DND-41 (cell line): ENCODE measurements at regions not wholly inside any gene's neighbourhood (a gene's known extent, or its start where the extent isn't known, plus 50 kb on each side); places are given as distances from the start of the nearest gene placed in this dataset.

Source experiments
- ATAC-seq: fragments of 200-7000 bp; cut with Tn5 transposase; 3 replicates; pipeline ENCODE4 v1.9.1; 2021; ENCODE audit warnings: low read depth; ENCODE audit not compliant: insufficient read depth
- DNase-seq: peaks from one replicate; pipeline ENCODE4 v3.0.0-alpha.2; 2020
- H2AFZ ChIP-seq: 2 replicates; pipeline ENCODE4 v1.6.0; 2012; ENCODE audit warnings: low read depth, low read length
- H3K27ac ChIP-seq: 2 replicates; pipeline ENCODE4 v1.5.1; 2012; ENCODE audit warnings: low read length, inconsistent platforms
- H3K27me3 ChIP-seq: fragments of 200-600 bp; sonication (generic); 2 replicates; pipeline ENCODE4 v1.6.0; 2012; ENCODE audit warnings: low read length, mild to moderate bottlenecking, inconsistent platforms; ENCODE audit not compliant: insufficient read depth, poor library complexity
- H3K36me3 ChIP-seq: 2 replicates; pipeline ENCODE4 v1.5.1; 2012; ENCODE audit warnings: low read length, inconsistent platforms; ENCODE audit not compliant: insufficient read depth
- H3K4me1 ChIP-seq: 2 replicates; pipeline ENCODE4 v1.5.1; 2012; ENCODE audit warnings: mild to moderate bottlenecking, low read length; ENCODE audit not compliant: insufficient read depth
- H3K4me2 ChIP-seq: 2 replicates; pipeline ENCODE4 v1.6.0; 2012; ENCODE audit warnings: mild to moderate bottlenecking, moderate library complexity, low read length, inconsistent platforms; ENCODE audit not compliant: insufficient read depth
- H3K4me3 ChIP-seq, 2 experiments: fragments of 200-600 bp in 1 of 2; shearing (Covaris generic) in 1 of 2; 2 replicates each; pipeline ENCODE4 v1.5.1; 2012 to 2016; ENCODE audit warnings: inconsistent platforms in 2 of 2, low read length in 2 of 2, mild to moderate bottlenecking in 2 of 2, low read depth in 1 of 2, moderate library complexity in 1 of 2
- H3K79me2 ChIP-seq: 2 replicates; pipeline ENCODE4 v1.6.0; 2012; ENCODE audit warnings: low read length, inconsistent platforms; ENCODE audit not compliant: insufficient read depth
- H3K9ac ChIP-seq: 2 replicates; pipeline ENCODE4 v1.6.0; 2012; ENCODE audit warnings: low read depth, mild to moderate bottlenecking, inconsistent platforms, low read length, moderate library complexity
- H3K9me3 ChIP-seq: 2 replicates; pipeline ENCODE4 v1.5.1; 2012; ENCODE audit warnings: low read length, moderate library complexity, mild to moderate bottlenecking, inconsistent platforms; ENCODE audit not compliant: insufficient read depth, severe bottlenecking
- H4K20me1 ChIP-seq: 2 replicates; pipeline ENCODE4 v1.6.0; 2012; ENCODE audit warnings: low read length; ENCODE audit not compliant: insufficient read depth
- CTCF ChIP-seq: IDR thresholded peaks from 2 replicates; pipeline ENCODE4 v1.5.1; 2012; ENCODE audit warnings: borderline replicate concordance, low read length, moderate library complexity, mild to moderate bottlenecking; ENCODE audit not compliant: poor library complexity, severe bottlenecking; ENCODE audit errors: extremely low read depth
- EZH2 ChIP-seq: IDR thresholded peaks from 3 replicates; pipeline ENCODE4 v1.6.1; 2012; ENCODE audit warnings: borderline replicate concordance, low read depth, mild to moderate bottlenecking, moderate library complexity, low read length, inconsistent platforms; ENCODE audit not compliant: severe bottlenecking

DNA sequence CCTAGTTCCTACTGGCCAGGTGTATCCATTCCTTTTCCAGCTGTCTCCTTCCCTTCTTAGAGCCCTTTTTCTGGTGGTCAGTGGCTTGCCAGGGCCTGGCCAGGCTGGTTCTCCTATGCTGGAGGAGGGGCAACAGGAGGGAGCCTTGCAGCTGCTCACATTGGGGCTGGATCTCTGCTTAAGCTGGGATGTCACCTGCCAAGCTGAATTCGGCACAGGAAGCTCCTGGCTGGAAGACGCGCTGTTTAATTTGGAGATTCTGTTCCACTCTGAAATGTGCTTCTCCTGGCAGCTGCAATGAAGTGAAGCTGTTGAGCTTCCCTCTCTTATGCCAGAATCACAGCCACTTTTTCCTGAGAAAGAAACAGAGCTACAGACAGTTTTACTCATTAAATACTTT lies 56.0 kb upstream of the POU3F1 start:
- DNase-seq (no peak), ATAC-seq (no peak)
- no peak overlapping the region for H2AFZ ChIP-seq
- no peaks in the 10 kb centered on the region for H3K9me3 ChIP-seq
- no peak overlapping the region for H3K4me2 ChIP-seq
- H3K4me3 ChIP-seq = no peak overlapping the region
- H3K27me3 ChIP-seq = peaks cover 4% of the 10 kb centered on the region
- no peaks in the 10 kb centered on the region for H3K36me3 ChIP-seq
- TF ChIP-seq CTCF (no peak), EZH2 (no peak)
- no peaks in the 10 kb centered on the region for H3K79me2 ChIP-seq
- H3K9ac ChIP-seq = no peak overlapping the region
- peaks cover 2% of the 10 kb centered on the region; the same call in 1 of the 2 replicates for H4K20me1 ChIP-seq
- H3K4me1 ChIP-seq = no peaks in the 10 kb centered on the region
- H3K27ac ChIP-seq = no peak overlapping the region

DNA sequence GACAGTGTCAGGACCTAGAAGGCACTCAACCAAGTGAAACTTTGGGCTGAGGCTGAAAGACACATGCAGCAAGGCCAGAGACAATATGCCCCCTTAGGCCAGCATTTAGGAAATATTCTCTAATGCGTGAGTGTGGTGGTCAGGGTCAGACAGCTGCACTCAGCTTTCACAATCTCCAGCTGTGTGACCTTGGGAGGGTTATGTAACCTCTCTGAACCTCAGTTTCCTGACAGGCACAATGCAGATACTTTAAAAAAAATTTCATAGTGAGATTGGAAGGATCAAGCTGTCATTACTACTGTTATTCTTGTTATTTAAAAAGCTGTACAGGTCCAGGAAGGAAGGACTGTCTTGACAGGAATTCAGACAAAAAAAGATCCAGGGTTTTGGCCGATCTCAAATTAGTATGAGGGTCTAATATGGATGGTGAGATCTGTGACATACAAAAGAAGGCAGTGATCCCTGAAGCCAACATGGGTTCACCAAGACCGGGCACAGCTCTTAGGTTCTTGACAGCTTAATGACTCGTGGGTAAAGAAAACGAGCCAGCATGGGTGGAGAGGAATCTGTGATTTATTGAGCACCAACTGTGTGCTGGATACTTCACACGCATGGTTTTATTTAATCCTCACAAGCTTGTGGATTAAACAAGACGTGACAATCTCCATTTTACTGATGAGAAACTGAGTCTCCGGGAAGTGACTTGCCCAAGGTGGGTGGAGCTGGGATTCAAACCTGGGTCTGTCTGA lies 54.6 kb upstream of the POU3F1 start:
- no peak overlapping the region for H3K27ac ChIP-seq
- DNase-seq (no peak), ATAC-seq (no peak)
- H3K27me3 ChIP-seq = peaks cover 4% of the 10 kb centered on the region
- H3K4me2 ChIP-seq = no peak overlapping the region
- no peak overlapping the region for H2AFZ ChIP-seq
- no peaks in the 10 kb centered on the region for H3K9me3 ChIP-seq
- no peaks in the 10 kb centered on the region for H3K36me3 ChIP-seq
- peaks cover 5% of the 10 kb centered on the region; the same call in 1 of the 2 replicates for H4K20me1 ChIP-seq
- H3K79me2 ChIP-seq = no peaks in the 10 kb centered on the region
- no peak overlapping the region for H3K4me3 ChIP-seq
- H3K9ac ChIP-seq = no peak overlapping the region
- no peaks in the 10 kb centered on the region for H3K4me1 ChIP-seq
- no peak for TF ChIP-seq CTCF
- no peak for TF ChIP-seq EZH2

DNA sequence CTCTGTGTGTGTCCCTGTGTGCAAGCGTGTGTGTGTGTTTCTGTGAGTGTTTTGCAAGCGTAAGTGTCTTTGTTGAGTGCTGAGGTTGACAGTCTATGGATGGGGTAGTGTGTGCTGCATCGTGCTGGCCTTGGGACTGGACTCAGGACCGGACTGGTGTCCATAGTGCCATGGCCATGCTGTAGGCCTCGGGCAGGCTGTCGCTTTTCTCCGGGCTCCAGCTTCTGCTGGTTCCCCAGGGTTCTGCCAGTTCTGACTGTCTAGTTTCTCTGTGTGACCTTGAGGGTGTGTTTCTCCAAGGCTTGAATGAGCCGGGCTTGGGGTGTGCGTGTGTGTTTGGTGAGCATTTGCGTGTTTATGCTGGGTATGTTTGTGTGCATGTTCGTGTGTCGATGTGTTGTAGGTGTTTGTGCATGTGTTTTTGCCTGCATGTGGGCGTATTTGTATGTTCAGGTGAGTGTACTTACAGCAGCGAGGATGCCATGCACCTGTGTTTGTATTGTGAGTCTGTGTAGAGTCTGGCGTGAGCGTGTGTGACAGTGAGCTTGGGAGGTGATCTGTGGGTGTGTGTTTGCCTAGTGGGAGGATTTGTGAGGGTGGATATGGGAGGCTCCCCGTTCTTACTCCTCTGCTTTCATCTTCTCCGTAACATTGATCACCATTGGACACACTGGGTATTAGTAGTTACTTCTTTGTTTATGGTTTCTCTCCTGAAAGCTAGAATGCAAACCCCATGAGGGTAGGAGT lies 51.7 kb upstream of the POU3F1 start:
- TF ChIP-seq EZH2 = no peak
- no peak for ATAC-seq
- H3K27me3 ChIP-seq = peaks cover 4% of the 10 kb centered on the region

DNA sequence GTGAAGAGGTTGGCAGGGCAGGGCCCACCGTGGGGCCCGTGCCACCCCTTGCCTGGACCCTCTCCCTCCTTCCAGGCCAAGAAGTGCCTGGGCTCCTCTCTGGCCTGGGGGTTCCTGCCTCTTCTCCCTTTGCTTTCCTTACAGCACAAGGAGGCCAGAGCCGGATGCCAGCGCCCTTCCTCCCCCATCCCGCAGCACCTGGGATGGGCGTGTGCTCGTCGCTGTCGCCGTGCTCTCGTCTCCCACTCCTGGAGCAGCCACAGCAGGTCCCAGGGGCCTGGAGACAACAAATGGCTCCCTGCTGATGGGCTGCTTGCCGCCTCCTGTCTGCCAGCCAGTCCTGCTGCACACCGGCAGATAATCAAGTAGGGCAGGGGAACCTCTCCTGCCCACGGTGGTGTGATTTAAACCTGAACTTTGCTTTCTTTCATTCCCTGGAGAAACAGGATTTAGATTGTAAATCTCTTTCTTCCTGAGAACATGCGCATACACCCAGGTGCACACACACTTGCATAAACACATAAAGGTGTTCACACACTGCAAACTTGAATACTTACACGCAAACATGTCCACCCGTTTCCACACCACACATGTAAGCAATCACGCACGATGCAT lies 50.8 kb upstream of the POU3F1 start:
- Histone ChIP-seq H3K4me3 (no peak overlapping the region), H3K27ac (no peak overlapping the region), H3K4me2 (no peak overlapping the region), H3K27me3 (no peaks in the 10 kb centered on the region), H2AFZ (no peak overlapping the region), H3K9ac (no peak overlapping the region), H3K4me1 (no peaks in the 10 kb centered on the region), H3K79me2 (no peaks in the 10 kb centered on the region), H3K9me3 (no peaks in the 10 kb centered on the region), H4K20me1 (peaks cover 5% of the 10 kb centered on the region; the same call in 1 of the 2 replicates), H3K36me3 (no peaks in the 10 kb centered on the region)
- ATAC-seq (no peak), DNase-seq (no peak)
- TF ChIP-seq EZH2 (no peak), CTCF (no peak)

More for the DNA sequence above, 51.7 kb upstream of the POU3F1 start:
- H3K27ac ChIP-seq = no peak overlapping the region
- no peaks in the 10 kb centered on the region for H3K79me2 ChIP-seq
- no peak overlapping the region for H2AFZ ChIP-seq
- no peak overlapping the region for H3K4me2 ChIP-seq
- H3K36me3 ChIP-seq = no peaks in the 10 kb centered on the region
- peaks cover 5% of the 10 kb centered on the region; the same call in 1 of the 2 replicates for H4K20me1 ChIP-seq
- H3K9ac ChIP-seq = no peak overlapping the region
- DNase-seq = no peak
- no peaks in the 10 kb centered on the region for H3K9me3 ChIP-seq
- no peak overlapping the region for H3K4me3 ChIP-seq
- H3K4me1 ChIP-seq = no peaks in the 10 kb centered on the region
